ENCODE measurements at regions not wholly inside any gene's neighbourhood (a gene's known extent, or its start where the extent isn't known, plus 50 kb on each side); places are given as distances from the start of the nearest gene placed in this dataset.

GRCh38 chr18:63062246-63062645, 257.3 kb downstream of the BCL2 start:
- TF ChIP-seq CTCF (IDR thresholded peaks at IDR 0.05 in 8 of 11, conservative IDR thresholded peaks at IDR 0.05 in 3 of 11) (no peak), POLR2AphosphoS5 (IDR thresholded peaks at IDR 0.05) (no peak)

Data from spleen (tissue), 7 donors.